NCI-H1092 (cell line): ENCODE measurements at regions not wholly inside any gene's neighbourhood (a gene's known extent, or its start where the extent isn't known, plus 50 kb on each side); places are given as distances from the start of the nearest gene placed in this dataset.

Source experiments
- DNase-seq: peaks from one replicate; lab custom pipeline; 2025; lab: John Stamatoyannopoulos, UW

DNA sequence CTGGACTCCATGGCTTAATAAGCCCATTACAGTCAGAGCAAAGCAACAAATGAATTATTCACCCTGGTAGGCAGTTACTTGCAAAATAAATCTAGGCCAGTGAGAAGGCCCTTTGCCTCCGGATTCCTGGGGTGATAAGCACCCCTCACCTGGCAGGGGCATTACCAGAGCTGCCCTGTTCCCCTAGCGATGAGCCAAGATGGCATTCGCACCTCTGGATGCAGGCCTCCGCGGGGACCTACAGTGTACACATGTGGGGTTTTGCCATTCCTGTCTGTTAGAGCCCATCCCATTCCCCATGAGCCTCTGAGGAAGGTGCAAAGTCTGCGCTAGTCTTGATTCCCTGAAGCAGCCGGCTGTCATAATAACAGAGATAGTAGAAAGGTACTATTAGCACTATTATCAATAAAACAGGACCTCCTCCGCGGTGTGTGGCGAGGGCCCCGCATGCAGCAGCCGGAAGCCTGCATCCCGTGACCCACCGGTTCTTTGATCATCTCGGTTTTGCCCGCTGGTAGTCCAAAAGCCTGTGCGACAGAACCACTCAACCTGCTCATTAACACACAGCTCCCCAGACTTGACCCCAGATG lies 344.3 kb downstream of the BRD1 start:
- DNase-seq = no peak

DNA sequence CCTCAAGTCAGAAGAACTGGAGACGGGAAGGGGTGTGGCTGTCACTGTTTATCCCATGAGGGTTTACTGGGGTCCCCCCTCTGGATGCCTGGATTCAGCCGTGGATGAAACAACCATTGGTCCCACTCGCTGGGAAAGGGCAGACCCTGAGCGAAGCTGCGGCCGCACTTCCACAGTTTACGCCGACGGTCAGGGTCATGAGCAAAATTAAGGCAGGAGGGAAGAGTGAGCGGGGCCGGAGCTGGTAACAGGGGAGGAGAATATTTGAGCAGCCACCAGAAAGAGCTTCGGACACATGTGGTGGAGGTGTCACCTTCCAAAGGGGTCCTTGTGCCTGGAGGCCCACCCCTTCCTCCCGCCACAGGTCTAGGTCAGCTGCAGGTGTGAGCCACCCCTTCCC lies 344.9 kb downstream of the BRD1 start:
- no peak for DNase-seq

GRCh38 chr22:49481659-49482399 lies 345.8 kb downstream of the BRD1 start:
- DNase-seq = no peak

GRCh38 chr22:49480896-49481658 lies 346.6 kb downstream of the BRD1 start:
- no peak for DNase-seq

DNA sequence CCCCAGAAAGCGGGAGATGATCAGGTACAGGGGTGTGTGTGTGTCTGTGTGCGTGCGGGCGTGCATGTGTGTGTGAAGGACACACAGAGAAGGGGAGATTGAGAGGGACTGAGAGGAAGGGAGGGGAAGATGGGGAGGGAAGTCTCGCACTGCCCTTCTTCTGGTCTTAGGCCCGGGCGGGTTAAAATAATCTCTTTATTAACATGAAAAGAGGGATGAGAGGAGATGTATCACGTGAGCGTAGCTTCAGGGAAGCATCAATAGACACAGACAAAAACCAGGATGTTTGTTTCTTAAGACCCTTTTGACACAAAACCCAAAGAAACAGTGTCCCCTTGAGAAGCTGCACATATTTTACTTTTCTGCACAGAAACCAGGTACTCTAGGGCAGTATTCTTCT lies 347.3 kb downstream of the BRD1 start:
- no peak for DNase-seq

DNA sequence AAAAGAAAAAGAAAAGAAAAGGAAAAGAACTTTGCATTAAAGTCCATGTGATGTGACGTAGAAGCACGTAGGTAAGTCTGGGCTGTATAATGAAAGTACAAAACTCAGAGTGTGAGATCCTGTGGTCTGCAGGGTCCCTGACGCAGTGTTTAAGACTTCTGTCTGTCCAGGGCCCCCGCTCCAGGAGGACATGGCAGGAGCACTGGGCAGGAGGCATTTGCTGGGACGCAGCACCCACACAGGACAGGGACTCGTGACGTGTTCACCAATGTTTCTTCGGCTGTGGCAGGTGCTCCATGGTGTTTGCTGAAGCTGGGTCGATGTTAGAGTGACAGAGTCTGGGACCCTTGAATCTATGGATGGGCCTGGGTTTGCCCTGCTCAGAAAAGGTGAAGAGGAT lies 348.1 kb downstream of the BRD1 start:
- DNase-seq = no peak

- no peak for DNase-seq
Observed at GRCh38 chr22:49476800-49477400, 350.8 kb downstream of the BRD1 start.

DNA sequence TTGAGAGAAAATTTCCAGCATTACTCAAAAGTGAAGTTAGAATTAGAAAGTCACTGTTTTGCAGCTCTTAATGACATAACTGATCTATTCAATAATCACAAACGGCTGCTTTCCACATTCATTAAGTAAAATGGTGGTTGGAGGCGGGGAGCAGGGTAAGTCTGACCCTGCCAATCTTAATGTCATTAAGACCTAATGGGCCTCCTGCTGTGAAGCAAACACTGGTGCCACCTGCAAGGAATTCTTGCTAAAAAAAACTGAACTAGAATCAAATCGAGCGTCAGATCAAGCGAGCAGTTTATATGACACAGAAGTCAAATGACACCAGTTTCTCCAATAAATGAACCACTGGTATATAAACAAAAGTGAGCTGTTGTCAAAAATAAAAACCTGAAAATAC lies 351.5 kb downstream of the BRD1 start:
- DNase-seq = no peak

DNA sequence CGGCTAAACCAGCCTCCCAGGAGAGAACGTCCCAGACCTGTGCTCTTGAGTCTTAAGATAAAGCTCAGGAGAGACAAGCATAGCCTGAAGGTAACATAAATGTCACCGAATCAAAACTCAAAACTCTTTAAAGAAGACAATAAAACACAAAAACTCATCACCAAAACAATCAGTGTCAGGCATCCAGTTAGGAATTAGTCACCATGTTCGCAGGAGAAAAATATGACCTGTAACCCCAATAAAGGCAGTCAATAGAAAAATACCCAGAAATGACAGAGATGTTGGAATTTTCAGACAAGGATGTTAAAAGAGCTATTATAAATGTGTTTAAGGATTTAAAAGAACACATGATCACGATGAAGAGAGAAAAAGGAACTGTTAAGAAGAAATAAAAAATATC lies 352.4 kb downstream of the BRD1 start:
- no peak for DNase-seq

- DNase-seq = no peak
Observed at GRCh38 chr22:49473286-49473685, 354.4 kb downstream of the BRD1 start.

DNA sequence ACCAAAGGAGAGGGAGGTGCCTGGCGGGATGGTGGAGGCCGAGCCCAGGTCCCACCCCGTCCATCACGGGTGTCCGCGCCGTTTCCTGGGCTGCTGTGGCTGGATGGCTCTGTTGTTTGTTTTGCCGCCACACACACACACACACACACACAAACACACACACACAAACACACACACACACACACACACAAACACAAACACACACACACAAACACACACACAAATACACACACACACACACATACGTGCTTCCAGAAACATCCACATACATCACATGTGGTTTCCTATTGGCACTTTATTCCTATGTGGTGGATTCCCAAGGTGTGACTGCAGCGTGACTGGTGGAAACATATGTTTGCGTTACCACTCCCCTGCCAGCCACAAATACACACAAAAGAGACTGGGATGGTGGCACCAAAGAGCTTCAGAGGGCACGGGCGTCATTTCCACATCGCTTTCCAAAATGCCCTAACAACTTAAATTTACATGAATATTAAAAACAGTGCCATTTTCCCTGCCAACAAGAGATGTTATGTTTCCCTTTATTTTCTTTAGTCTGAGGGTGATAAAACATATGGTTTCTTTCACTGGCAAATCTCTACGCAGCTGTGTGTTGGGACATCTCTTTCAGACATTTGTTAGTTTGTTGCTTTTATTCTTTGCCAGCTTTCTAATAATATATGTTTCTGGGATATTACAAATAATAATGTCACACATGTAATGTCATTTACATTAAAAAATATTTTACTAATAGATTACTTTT lies 356.8 kb downstream of the BRD1 start:
- no peak for DNase-seq

GRCh38 chr22:49469896-49470740 lies 357.6 kb downstream of the BRD1 start:
- DNase-seq = no peak

- DNase-seq = no peak
Observed at GRCh38 chr22:49468487-49469198, 359.0 kb downstream of the BRD1 start.

GRCh38 chr22:49466878-49467595 lies 360.6 kb downstream of the BRD1 start:
- no peak for DNase-seq

- no peak for DNase-seq
Observed at GRCh38 chr22:49464037-49464436, 363.6 kb downstream of the BRD1 start.

- DNase-seq = no peak
Observed at GRCh38 chr22:49462795-49463194, 364.9 kb downstream of the BRD1 start.

- no peak for DNase-seq
Observed at GRCh38 chr22:49462291-49462690, 365.4 kb downstream of the BRD1 start.

- DNase-seq = no peak
Observed at GRCh38 chr22:49461674-49462073, 366.0 kb downstream of the BRD1 start.

DNA sequence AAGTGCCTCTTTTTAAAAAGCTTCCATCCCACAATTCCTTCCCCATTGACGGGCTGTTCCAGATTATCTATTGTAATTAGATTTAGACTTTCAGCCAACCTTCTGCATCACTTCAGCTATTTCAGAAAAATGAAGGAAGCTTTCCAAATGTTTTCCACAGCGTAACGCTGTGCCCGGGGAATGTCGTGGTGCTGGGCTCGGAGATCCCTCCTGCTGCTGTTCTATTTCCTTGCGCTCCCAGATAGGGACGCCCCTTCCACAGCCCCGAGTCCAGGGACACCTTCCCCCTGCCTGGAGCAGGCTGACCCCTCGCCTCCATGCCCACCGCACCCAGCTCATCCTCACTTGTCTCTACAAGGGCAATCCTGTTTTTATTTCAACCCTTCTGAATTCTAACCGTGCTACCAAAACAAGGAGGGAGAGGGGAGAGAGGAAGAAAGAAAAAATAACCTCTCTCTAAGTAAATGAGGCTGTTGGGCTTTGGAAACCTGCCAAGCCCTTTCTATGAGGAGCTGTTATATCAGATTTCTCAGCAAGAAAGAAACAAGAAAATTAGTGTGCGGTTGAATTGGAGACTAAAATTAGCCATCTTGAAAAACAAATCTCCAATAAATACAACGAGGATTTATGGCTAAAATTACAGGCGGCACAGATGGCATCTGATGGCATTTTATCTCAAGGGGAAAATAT lies 366.9 kb downstream of the BRD1 start:
- DNase-seq = no peak
